ENCODE measurements at regions not wholly inside any gene's neighbourhood (a gene's known extent, or its start where the extent isn't known, plus 50 kb on each side); places are given as distances from the start of the nearest gene placed in this dataset.

DNA sequence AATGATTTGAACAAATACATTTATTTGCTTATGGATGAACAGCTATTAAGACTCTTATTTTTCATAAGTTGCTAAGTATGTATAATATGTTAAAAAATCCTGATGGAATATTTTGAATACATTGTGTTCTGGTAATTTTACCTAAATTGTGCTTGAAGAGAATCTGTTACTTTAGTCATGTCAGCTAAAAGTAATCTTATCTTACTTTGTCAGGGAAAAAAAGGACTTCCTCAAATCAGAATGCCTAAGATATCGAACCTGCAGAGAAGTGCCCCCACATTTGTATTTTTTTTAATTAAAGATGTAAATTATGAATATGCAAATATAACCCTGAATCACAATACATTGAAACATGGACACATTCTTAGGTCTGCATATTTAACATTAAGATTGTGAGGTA is 1331.7 kb downstream of the MRPL39 start:
- peaks cover 42% of the 10 kb centered on the region for H3K9me3 Mint-ChIP-seq
- no peak overlapping the region for H3K4me3 Mint-ChIP-seq
- no peaks in the 10 kb centered on the region for H3K36me3 Mint-ChIP-seq
- H3K4me1 Mint-ChIP-seq = no peaks in the 10 kb centered on the region
- no peak overlapping the region for H3K27ac Mint-ChIP-seq
- no peak for DNase-seq (ENCODE audit: low spot score in 2 of 2, unreplicated experiment in 2 of 2)
- no peak for TF ChIP-seq CTCF (IDR thresholded peaks at IDR 0.05; ENCODE audit: unreplicated experiment)
- H3K27me3 Mint-ChIP-seq (ENCODE audit: low read depth) = no peaks in the 10 kb centered on the region

GRCh38 chr21:24272521-24272938 is 1334.8 kb downstream of the MRPL39 start:
- no peak for DNase-seq (ENCODE audit: low spot score in 2 of 2, unreplicated experiment in 2 of 2)
- no peak for TF ChIP-seq CTCF (IDR thresholded peaks at IDR 0.05; ENCODE audit: unreplicated experiment)
- Mint-ChIP-seq H3K4me3 (no peak overlapping the region), H3K36me3 (no peaks in the 10 kb centered on the region), H3K9me3 (peaks cover 27% of the 10 kb centered on the region), H3K27me3 (ENCODE audit: low read depth) (no peaks in the 10 kb centered on the region), H3K27ac (no peak overlapping the region), H3K4me1 (no peaks in the 10 kb centered on the region)

DNA sequence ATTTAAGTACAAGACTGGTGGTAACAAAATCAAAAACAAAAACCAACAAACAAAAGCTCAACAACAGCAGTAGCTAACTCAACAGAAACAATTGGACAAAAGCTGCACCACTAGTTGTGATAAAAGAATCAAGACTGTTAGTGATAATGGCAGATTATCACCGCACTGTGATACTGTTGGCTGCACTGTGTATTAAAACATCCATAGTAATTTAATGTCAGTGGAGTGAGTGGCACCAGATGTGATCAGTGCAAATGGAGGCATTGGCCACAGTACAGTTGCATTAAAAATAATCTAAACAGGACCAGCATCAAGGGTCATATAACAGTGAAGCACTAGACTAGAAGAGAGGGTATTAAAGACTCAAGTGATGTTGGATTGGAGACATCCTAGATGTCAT is 1341.3 kb downstream of the MRPL39 start:
- Mint-ChIP-seq H3K4me1 (no peaks in the 10 kb centered on the region), H3K4me3 (no peak overlapping the region), H3K9me3 (peaks cover 33% of the 10 kb centered on the region), H3K27ac (no peak overlapping the region), H3K27me3 (ENCODE audit: low read depth) (no peaks in the 10 kb centered on the region), H3K36me3 (no peaks in the 10 kb centered on the region)
- no peak for DNase-seq (ENCODE audit: low spot score in 2 of 2, unreplicated experiment in 2 of 2)
- no peak for TF ChIP-seq CTCF (IDR thresholded peaks at IDR 0.05; ENCODE audit: unreplicated experiment)

- no peaks in the 10 kb centered on the region for H3K27me3 Mint-ChIP-seq (ENCODE audit: low read depth)
- H3K9me3 Mint-ChIP-seq = peaks cover 31% of the 10 kb centered on the region
- no peak for DNase-seq (ENCODE audit: low spot score in 2 of 2, unreplicated experiment in 2 of 2)
- H3K36me3 Mint-ChIP-seq = no peaks in the 10 kb centered on the region
- no peak overlapping the region for H3K4me3 Mint-ChIP-seq
- no peak for TF ChIP-seq CTCF (IDR thresholded peaks at IDR 0.05; ENCODE audit: unreplicated experiment)
- no peaks in the 10 kb centered on the region for H3K4me1 Mint-ChIP-seq
- no peak overlapping the region for H3K27ac Mint-ChIP-seq
Observed at GRCh38 chr21:24260751-24261150, 1346.5 kb downstream of the MRPL39 start.

- Mint-ChIP-seq H3K4me3 (no peak overlapping the region), H3K9me3 (peaks cover 46% of the 10 kb centered on the region), H3K36me3 (no peaks in the 10 kb centered on the region)
Observed at GRCh38 chr21:24259241-24259640, 1348.0 kb downstream of the MRPL39 start.

More at GRCh38 chr21:24259241-24259640, 1348.0 kb downstream of the MRPL39 start:
- Mint-ChIP-seq H3K27me3 (ENCODE audit: low read depth) (no peaks in the 10 kb centered on the region), H3K27ac (no peak overlapping the region), H3K4me1 (no peaks in the 10 kb centered on the region)
- DNase-seq (ENCODE audit: low spot score in 2 of 2, unreplicated experiment in 2 of 2) = no peak
- TF ChIP-seq CTCF (IDR thresholded peaks at IDR 0.05; ENCODE audit: unreplicated experiment) = no peak

Measured in mesothelial cell of epicardium (in vitro differentiated cells).